H9 (cell line): ENCODE measurements at regions not wholly inside any gene's neighbourhood (a gene's known extent, or its start where the extent isn't known, plus 50 kb on each side); places are given as distances from the start of the nearest gene placed in this dataset.

Source experiments
- DNase-seq: peaks from one replicate; pipeline ENCODE4 v3.0.0-alpha.2; 2017
- H2AFZ ChIP-seq: one replicate; pipeline ENCODE4 v1.6.1; 2013; ENCODE audit warnings: mild to moderate bottlenecking, low read length, control low read depth, moderate library complexity
- H2AK5ac ChIP-seq: 2 replicates; pipeline ENCODE4 v1.6.1; 2013; ENCODE audit warnings: low read length, control low read depth, mixed read lengths; ENCODE audit not compliant: insufficient read length
- H2BK120ac ChIP-seq: one replicate; pipeline ENCODE4 v1.6.1; 2013; ENCODE audit warnings: low read depth, mild to moderate bottlenecking, low read length, control low read depth, inconsistent platforms; ENCODE audit not compliant: poor library complexity, severe bottlenecking
- H2BK12ac ChIP-seq: 2 replicates; pipeline ENCODE4 v1.6.1; 2013; ENCODE audit warnings: low read length, control low read depth, mixed read lengths, low read depth; ENCODE audit not compliant: insufficient read length
- H2BK15ac ChIP-seq: 2 replicates; pipeline ENCODE4 v1.6.1; 2013; ENCODE audit warnings: low read depth, low read length, control low read depth
- H2BK20ac ChIP-seq: one replicate; pipeline ENCODE4 v1.6.1; 2013; ENCODE audit warnings: low read depth, mild to moderate bottlenecking, low read length, control low read depth, inconsistent platforms; ENCODE audit not compliant: poor library complexity, severe bottlenecking
- H2BK5ac ChIP-seq: 2 replicates; pipeline ENCODE4 v1.6.1; 2013; ENCODE audit warnings: low read length, control low read depth, mixed read lengths; ENCODE audit not compliant: insufficient read length
- H3K14ac ChIP-seq: 2 replicates; pipeline ENCODE4 v1.6.1; 2013; ENCODE audit warnings: low read length, control low read depth; ENCODE audit not compliant: insufficient read depth
- H3K18ac ChIP-seq: 2 replicates; pipeline ENCODE4 v1.6.1; 2013; ENCODE audit warnings: low read depth, mild to moderate bottlenecking, mixed read lengths, low read length, control low read depth; ENCODE audit not compliant: insufficient read length
- H3K23ac ChIP-seq: 2 replicates; pipeline ENCODE4 v1.6.1; 2013; ENCODE audit warnings: low read length, control low read depth, mixed read lengths, low read depth; ENCODE audit not compliant: insufficient read length
- H3K23me2 ChIP-seq: 2 replicates; pipeline ENCODE4 v1.6.1; 2013; ENCODE audit warnings: low read depth, mild to moderate bottlenecking, mixed read lengths, low read length, control low read depth; ENCODE audit not compliant: insufficient read length, poor library complexity, severe bottlenecking
- H3K27ac ChIP-seq: 2 replicates; pipeline ENCODE4 v1.5.1; 2013; ENCODE audit warnings: low read length, control low read depth, mixed read lengths, low read depth; ENCODE audit not compliant: insufficient read length
- H3K27me3 ChIP-seq: 2 replicates; pipeline ENCODE4 v1.6.1; 2013; ENCODE audit warnings: low read length, control low read depth, inconsistent platforms; ENCODE audit not compliant: insufficient read depth
- H3K4ac ChIP-seq: 2 replicates; pipeline ENCODE4 v1.6.1; 2013; ENCODE audit warnings: low read depth, mild to moderate bottlenecking, control low read depth, inconsistent platforms, low read length, moderate library complexity
- H3K4me1 ChIP-seq: 2 replicates; pipeline ENCODE4 v1.6.1; 2013; ENCODE audit warnings: low read length, control low read depth, inconsistent platforms; ENCODE audit not compliant: insufficient read depth
- H3K4me2 ChIP-seq: 2 replicates; pipeline ENCODE4 v1.6.1; 2013; ENCODE audit warnings: low read length, control low read depth, mixed read lengths; ENCODE audit not compliant: insufficient read length, insufficient read depth
- H3K56ac ChIP-seq: 2 replicates; pipeline ENCODE4 v1.6.1; 2013; ENCODE audit warnings: low read depth, mild to moderate bottlenecking, mixed read lengths, low read length, control low read depth; ENCODE audit not compliant: insufficient read length
- H3K79me1 ChIP-seq: 2 replicates; pipeline ENCODE4 v1.6.1; 2013; ENCODE audit warnings: low read depth, mild to moderate bottlenecking, moderate library complexity, low read length, control low read depth, inconsistent platforms; ENCODE audit not compliant: insufficient read depth, poor library complexity, severe bottlenecking
- H3K79me2 ChIP-seq: 2 replicates; pipeline ENCODE4 v1.6.1; 2013; ENCODE audit warnings: low read length, control low read depth, inconsistent platforms; ENCODE audit not compliant: insufficient read depth
- H3K9ac ChIP-seq: 2 replicates; pipeline ENCODE4 v1.6.1; 2013; ENCODE audit warnings: low read length, control low read depth, mixed read lengths; ENCODE audit not compliant: insufficient read length; ENCODE audit errors: extremely low read depth
- H3K9me3 ChIP-seq: one replicate; pipeline ENCODE4 v1.6.1; 2013; ENCODE audit warnings: low read depth, low read length, inconsistent platforms; ENCODE audit not compliant: control insufficient read depth
- H3T11ph ChIP-seq: one replicate; pipeline ENCODE4 v1.6.1; 2013; ENCODE audit warnings: mild to moderate bottlenecking, low read length, control low read depth, inconsistent platforms
- H4K20me1 ChIP-seq: one replicate; pipeline ENCODE4 v1.6.1; 2013; ENCODE audit not compliant: control insufficient read depth, insufficient read length, insufficient read depth
- H4K5ac ChIP-seq: 2 replicates; pipeline ENCODE4 v1.6.1; 2013; ENCODE audit warnings: low read depth, mild to moderate bottlenecking, mixed read lengths, low read length, control low read depth; ENCODE audit not compliant: insufficient read length
- H4K8ac ChIP-seq: replicated peaks from 2 replicates; pipeline ENCODE4 v1.6.1; 2013; ENCODE audit warnings: low read length, control low read depth, mixed read lengths, low read depth; ENCODE audit not compliant: insufficient read length
- H4K91ac ChIP-seq: 2 replicates; pipeline ENCODE4 v1.6.1; 2013; ENCODE audit warnings: low read depth, mild to moderate bottlenecking, moderate library complexity, mixed read lengths, low read length, control low read depth; ENCODE audit not compliant: insufficient read length
- H3K27ac Mint-ChIP-seq, 3 experiments: 2 replicates in 2 of 3; 3 replicates in 1 of 3; pipeline ENCODE4 v1.8.0; 2020 to 2021; ENCODE audit warnings: mixed read lengths in 3 of 3, mild to moderate bottlenecking in 1 of 3, moderate library complexity in 1 of 3
- H3K27me3 Mint-ChIP-seq: 2 replicates; pipeline ENCODE4 v1.8.0; 2021; ENCODE audit warnings: low read depth, mild to moderate bottlenecking, moderate library complexity, mixed read lengths
- H3K36me3 Mint-ChIP-seq, 3 experiments: 2 replicates in 2 of 3; 3 replicates in 1 of 3; pipeline ENCODE4 v1.8.0; 2020 to 2021; ENCODE audit warnings: low read depth in 3 of 3, mixed read lengths in 3 of 3; ENCODE audit not compliant: insufficient read depth in 1 of 3
- H3K4me1 Mint-ChIP-seq, 2 experiments: 2 replicates each; pipeline ENCODE4 v1.8.0; 2020; ENCODE audit warnings: mixed read lengths in 2 of 2
- H3K4me3 Mint-ChIP-seq, 2 experiments: 2 replicates in 1 of 2; 3 replicates in 1 of 2; pipeline ENCODE4 v1.8.0; 2020 to 2021; ENCODE audit warnings: mild to moderate bottlenecking in 2 of 2, mixed read lengths in 2 of 2, moderate library complexity in 1 of 2
- H3K9me3 Mint-ChIP-seq, 2 experiments: 2 replicates in 1 of 2; 3 replicates in 1 of 2; pipeline ENCODE4 v1.8.0; 2020; ENCODE audit warnings: mild to moderate bottlenecking in 2 of 2, mixed read lengths in 2 of 2, moderate library complexity in 1 of 2
- CTCF ChIP-seq: fragments of 200-600 bp; sonication (generic); conservative IDR thresholded peaks from 3 replicates; pipeline ENCODE4 v1.8.0; 2021; ENCODE audit warnings: antibody characterized with exemption, mild to moderate bottlenecking
- WGBS: extraction: QIAGEN DNeasy Blood & Tissue Kit; methylation state at CpG from one replicate; pipeline ENCODE4 v1.1.7; 2013; ENCODE audit warnings: missing lambda C conversion rate, low lambda C conversion rate, mixed read lengths; ENCODE audit not compliant: insufficient read length; ENCODE audit errors: extremely low coverage; 5-methylcytosine and 5-hydroxymethylcytosine counted together

DNA sequence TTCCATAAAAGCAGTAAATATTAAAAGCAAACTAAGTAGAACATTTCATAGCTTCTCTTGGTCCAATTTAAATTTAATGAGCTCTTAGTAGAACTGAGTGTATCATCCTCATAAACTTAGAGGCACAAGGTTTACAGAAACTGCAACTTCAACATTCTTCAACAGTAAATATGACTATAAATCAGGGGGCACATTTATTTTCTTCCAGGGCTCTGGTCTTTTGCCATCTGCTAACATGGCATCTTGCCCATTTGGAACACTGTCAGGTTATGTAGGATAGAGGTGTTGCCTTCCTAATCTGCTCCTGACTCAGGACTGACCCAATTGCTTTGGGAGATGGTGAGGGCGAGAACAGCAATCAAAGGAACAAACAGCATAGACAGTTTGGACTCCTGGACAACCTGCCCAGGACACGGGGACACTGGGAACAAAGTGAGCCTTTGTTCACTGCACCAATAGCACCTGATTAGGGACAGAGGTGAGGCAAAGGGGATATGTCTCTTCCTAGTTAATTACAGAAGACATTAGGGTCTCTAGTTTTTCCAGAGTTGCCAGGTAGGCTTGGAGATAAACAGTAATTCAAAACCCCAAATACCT, 610.2 kb upstream of the ROBO2 start:
- Histone ChIP-seq H3K4me2 (no peak overlapping the region), H2BK5ac (no peak overlapping the region), H3K4ac (no peak overlapping the region), H3K56ac (no peak overlapping the region), H3K18ac (peak overlapping the region; percentile 11), H4K20me1 (no peaks in the 10 kb centered on the region), H3K23me2 (no peaks in the 10 kb centered on the region), H2BK20ac (no peak overlapping the region), H3K9me3 (no peaks in the 10 kb centered on the region), H3K14ac (no peak overlapping the region), H4K8ac (no peak overlapping the region), H3K27ac (no peak overlapping the region), H3K9ac (no peak overlapping the region), H2BK12ac (no peak overlapping the region), H3T11ph (no peak overlapping the region), H2BK120ac (no peak overlapping the region), H3K27me3 (no peaks in the 10 kb centered on the region), H4K91ac (no peak overlapping the region), H3K79me2 (no peaks in the 10 kb centered on the region), H3K4me1 (no peaks in the 10 kb centered on the region), H3K79me1 (no peaks in the 10 kb centered on the region), H2BK15ac (no peak overlapping the region), H4K5ac (no peak overlapping the region), H2AFZ (no peak overlapping the region), H2AK5ac (no peak overlapping the region), H3K23ac (no peak overlapping the region)
- TF ChIP-seq CTCF = no peak
- H3K27ac Mint-ChIP-seq = no peak overlapping the region
- DNase-seq = no peak
- no peak overlapping the region for H3K4me3 Mint-ChIP-seq
- H3K9me3 Mint-ChIP-seq = no peaks in the 10 kb centered on the region
- WGBS = no CpG with 5 or more reads among the region's 2 CpGs
- 0 out of 4 replicates have a peak, but pooled peaks cover 0 to 2% of the 10 kb centered on the region in 2 experiments for H3K4me1 Mint-ChIP-seq
- H3K36me3 Mint-ChIP-seq = no peaks in the 10 kb centered on the region; a peak in 1 of 7 replicates
- no peaks in the 10 kb centered on the region for H3K27me3 Mint-ChIP-seq
